CD4-positive, alpha-beta T cell (primary cell): ENCODE measurements at regions not wholly inside any gene's neighbourhood (a gene's known extent, or its start where the extent isn't known, plus 50 kb on each side); places are given as distances from the start of the nearest gene placed in this dataset.
"Not testable (repeated sequence)": the region's sequence is repeated elsewhere in the genome, so short reads cannot be mapped to it uniquely, and the experiment has no call there.

ENCODE experiments used
- ATAC-seq: fragments of 200-7000 bp; cut with Tn5 transposase; one replicate; pipeline ENCODE4 v1.10.0; 2022; ENCODE audit warnings: mild to moderate bottlenecking; ENCODE audit not compliant: poor library complexity
- CTCF ChIA-PET: fragments of 350-600 bp; sonication (Branson Sonifier 250); formaldehyde crosslinking; loops from one replicate; lab custom pipeline; 2021; ENCODE audit warnings: antibody characterized with exemption, inconsistent platforms; lab: Charles Lee
- POLR2A ChIA-PET: fragments of 350-600 bp; sonication (Branson Sonifier 250); formaldehyde crosslinking; loops from one replicate; lab custom pipeline; 2021; ENCODE audit warnings: antibody characterized with exemption, inconsistent platforms; lab: Charles Lee
- DNase-seq, 14 experiments: peaks; one replicate each; pipeline ENCODE4 v3.0.0-alpha.2; 2013 to 2020; ENCODE audit warnings: mixed read lengths in 2 of 14
- H3K27ac ChIP-seq, 2 donors: one replicate each; pipeline versions ENCODE4 v1.5.1 to v1.7.0; 2013; ENCODE audit warnings: low read length in 2 of 2, low read depth in 1 of 2, mild to moderate bottlenecking in 1 of 2
- H3K27me3 ChIP-seq, 2 experiments: 1 replicate in 1 of 2; 2 replicates in 1 of 2; pipeline versions ENCODE4 v1.6.1 to v1.7.0; 2013; ENCODE audit warnings: low read length in 2 of 2, control low read depth in 1 of 2, mild to moderate bottlenecking in 1 of 2, moderate library complexity in 1 of 2; ENCODE audit not compliant: insufficient read depth in 2 of 2, control insufficient read depth in 1 of 2
- H3K36me3 ChIP-seq: one replicate; pipeline ENCODE4 v1.6.1; 2013; ENCODE audit warnings: low read length, control low read depth; ENCODE audit not compliant: insufficient read depth
- H3K4me1 ChIP-seq: one replicate; pipeline ENCODE4 v1.6.1; 2013; ENCODE audit warnings: low read length, control low read depth; ENCODE audit not compliant: insufficient read depth
- H3K4me3 ChIP-seq: one replicate; pipeline ENCODE4 v1.5.1; 2013; ENCODE audit warnings: mild to moderate bottlenecking, low read length, moderate library complexity
- H3K9me3 ChIP-seq, 2 experiments: 1 replicate in 1 of 2; 2 replicates in 1 of 2; pipeline versions ENCODE4 v1.6.1 to v1.7.0; 2013; ENCODE audit warnings: low read length in 2 of 2, mild to moderate bottlenecking in 2 of 2, control low read depth in 1 of 2, moderate library complexity in 1 of 2; ENCODE audit not compliant: control insufficient read depth in 1 of 2, insufficient read depth in 1 of 2
- H3K27ac Mint-ChIP-seq: one replicate; pipeline ENCODE4 v1.8.0; 2020; ENCODE audit warnings: mixed read lengths
- H3K27me3 Mint-ChIP-seq: one replicate; pipeline ENCODE4 v1.8.0; 2021; ENCODE audit warnings: mixed read lengths
- H3K36me3 Mint-ChIP-seq: one replicate; pipeline ENCODE4 v1.8.0; 2021; ENCODE audit warnings: low read depth, mixed read lengths
- H3K4me1 Mint-ChIP-seq: one replicate; pipeline ENCODE4 v1.8.0; 2021; ENCODE audit warnings: low read depth, mixed read lengths
- H3K4me3 Mint-ChIP-seq: one replicate; pipeline ENCODE4 v1.8.0; 2020; ENCODE audit warnings: mild to moderate bottlenecking, mixed read lengths
- H3K9me3 Mint-ChIP-seq: one replicate; pipeline ENCODE4 v1.8.0; 2020; ENCODE audit warnings: mixed read lengths
- intact Hi-C, 2 experiments: fragments of 100-400 bp; cut with DNase I in 1 of 2; cut with micrococcal nuclease in 1 of 2; formaldehyde crosslinking; loops; one replicate each; pipeline versions ENCODE4 v1.15.1 to v1.9.0; 2023 to 2025; cut with DNase I, micrococcal nuclease
- TF ChIP-seq, protein P1 (sequence below): fragments of 200-600 bp; IDR thresholded peaks from one replicate; pipeline ENCODE4 v1.8.0; 2022; ENCODE audit warnings: antibody characterized with exemption, mild to moderate bottlenecking

DNA sequence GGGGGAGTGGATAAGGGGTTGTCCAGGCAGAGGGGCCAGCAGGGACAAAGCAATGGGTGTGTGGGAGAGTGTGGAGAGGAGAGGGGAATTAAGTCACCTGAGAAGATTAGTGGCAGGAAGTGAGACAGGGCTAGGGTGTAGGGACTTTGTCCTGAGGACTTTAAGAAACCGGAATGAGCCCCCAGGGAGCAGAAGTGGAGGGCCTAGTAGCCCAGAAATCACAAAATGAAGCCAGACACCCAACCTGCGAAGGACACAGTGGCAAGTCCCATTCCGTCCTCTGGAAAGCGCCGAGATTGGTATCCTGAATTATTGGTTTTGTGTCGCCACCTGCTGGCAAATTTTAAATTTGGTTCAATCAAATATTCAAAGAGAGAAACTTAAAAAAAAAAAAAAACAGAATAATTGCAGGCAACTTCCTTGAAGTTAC, 78.0 kb upstream of the SLC25A36 start:
- H3K4me3 Mint-ChIP-seq, result no peak overlapping the region
- ChIA-PET POLR2A (no interaction called here), CTCF (interaction anchor here (1.3 kb wide), 1 partner anchor 26 kb away, joined by 4 read pairs; no protein-coding TSS in a partner anchor)
- intact Hi-C loops, result loop anchor here in 1 of 2 experiments (2.0 to 10.0 kb wide), 2 partner anchors 1435 to 1749 kb away; no protein-coding TSS in a partner anchor
- H3K27me3 Mint-ChIP-seq, result peaks cover 3% of the 10 kb centered on the region
- no peaks in the 10 kb centered on the region for H3K36me3 Mint-ChIP-seq
- Histone ChIP-seq H3K36me3 (no peaks in the 10 kb centered on the region), H3K27ac (no peak overlapping the region), H3K4me1 (peaks cover 3% of the 10 kb centered on the region), H3K27me3 (no peaks in the 10 kb centered on the region), H3K4me3 (no peak overlapping the region), H3K9me3 (no peaks in the 10 kb centered on the region)
- H3K27ac Mint-ChIP-seq, result no peak overlapping the region
- H3K4me1 Mint-ChIP-seq, result no peaks in the 10 kb centered on the region
- ATAC-seq (no peak), DNase-seq (peak in 9 of 14 experiments; percentile 2 to 58 (median 7))
- TF ChIP-seq, protein P1, sequence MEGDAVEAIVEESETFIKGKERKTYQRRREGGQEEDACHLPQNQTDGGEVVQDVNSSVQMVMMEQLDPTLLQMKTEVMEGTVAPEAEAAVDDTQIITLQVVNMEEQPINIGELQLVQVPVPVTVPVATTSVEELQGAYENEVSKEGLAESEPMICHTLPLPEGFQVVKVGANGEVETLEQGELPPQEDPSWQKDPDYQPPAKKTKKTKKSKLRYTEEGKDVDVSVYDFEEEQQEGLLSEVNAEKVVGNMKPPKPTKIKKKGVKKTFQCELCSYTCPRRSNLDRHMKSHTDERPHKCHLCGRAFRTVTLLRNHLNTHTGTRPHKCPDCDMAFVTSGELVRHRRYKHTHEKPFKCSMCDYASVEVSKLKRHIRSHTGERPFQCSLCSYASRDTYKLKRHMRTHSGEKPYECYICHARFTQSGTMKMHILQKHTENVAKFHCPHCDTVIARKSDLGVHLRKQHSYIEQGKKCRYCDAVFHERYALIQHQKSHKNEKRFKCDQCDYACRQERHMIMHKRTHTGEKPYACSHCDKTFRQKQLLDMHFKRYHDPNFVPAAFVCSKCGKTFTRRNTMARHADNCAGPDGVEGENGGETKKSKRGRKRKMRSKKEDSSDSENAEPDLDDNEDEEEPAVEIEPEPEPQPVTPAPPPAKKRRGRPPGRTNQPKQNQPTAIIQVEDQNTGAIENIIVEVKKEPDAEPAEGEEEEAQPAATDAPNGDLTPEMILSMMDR, result peak; percentile 48
- H3K9me3 Mint-ChIP-seq, result no peaks in the 10 kb centered on the region

DNA sequence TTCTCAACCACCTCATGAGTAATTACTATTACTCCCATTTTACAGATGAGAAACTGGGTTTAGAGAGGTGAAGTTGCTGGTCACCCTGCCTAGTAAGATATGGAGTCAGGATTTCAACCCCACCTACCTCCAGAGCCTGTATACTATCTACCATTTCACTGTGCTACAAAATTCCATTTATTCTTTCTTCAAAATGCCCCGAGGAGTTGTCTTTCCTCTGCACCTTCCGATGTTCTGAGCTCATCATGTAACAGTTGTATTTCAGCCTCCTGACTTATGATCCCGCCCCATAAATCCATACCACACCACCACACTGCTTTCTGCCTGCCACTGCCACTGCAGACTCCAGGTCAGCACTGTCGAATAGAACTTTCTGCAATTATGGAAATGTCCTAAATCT, 71.3 kb upstream of the SLC25A36 start:
- Histone ChIP-seq H3K4me1 (no peaks in the 10 kb centered on the region), H3K9me3 (peaks cover 0 to 3% of the 10 kb centered on the region in 2 experiments), H3K27me3 (peaks cover 2 to 4% of the 10 kb centered on the region in 2 experiments), H3K4me3 (no peak overlapping the region), H3K36me3 (no peaks in the 10 kb centered on the region), H3K27ac (no peak overlapping the region)
- Mint-ChIP-seq H3K9me3 (no peaks in the 10 kb centered on the region), H3K36me3 (no peaks in the 10 kb centered on the region), H3K27me3 (peaks cover 23% of the 10 kb centered on the region), H3K4me3 (no peak overlapping the region), H3K27ac (no peak overlapping the region), H3K4me1 (no peaks in the 10 kb centered on the region)
- intact Hi-C loops, result no loop called here
- ATAC-seq, result no peak
- DNase-seq, result no peak
- ChIA-PET CTCF (no interaction called here), POLR2A (no interaction called here)
- TF ChIP-seq, protein P1, result no peak

DNA sequence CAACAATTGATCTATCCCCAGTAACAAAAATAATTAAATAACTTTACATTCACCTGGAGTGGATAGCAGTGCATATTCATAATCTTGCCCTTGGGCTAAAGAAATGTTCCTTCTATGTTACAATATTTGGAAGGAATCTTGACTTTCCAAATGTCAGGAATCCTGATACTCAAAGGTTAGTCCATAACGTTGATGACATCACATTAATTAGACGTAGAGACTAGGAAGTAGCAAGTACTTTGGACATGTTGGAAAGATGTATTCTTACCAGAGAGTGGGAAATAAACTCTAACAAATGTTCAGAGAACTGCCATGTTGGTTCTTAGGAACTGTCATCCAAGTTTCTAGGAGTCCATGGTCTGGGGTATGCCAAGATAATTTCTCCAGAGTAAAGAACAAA, 70.6 kb upstream of the SLC25A36 start:
- no peaks in the 10 kb centered on the region for H3K4me1 Mint-ChIP-seq
- peaks cover 28% of the 10 kb centered on the region for H3K27me3 Mint-ChIP-seq
- H3K4me3 Mint-ChIP-seq, result no peak overlapping the region
- H3K4me3 ChIP-seq, result no peak overlapping the region
- no peak overlapping the region for H3K27ac Mint-ChIP-seq
- no peaks in the 10 kb centered on the region for H3K36me3 Mint-ChIP-seq
- TF ChIP-seq, protein P1, result no peak
- intact Hi-C loops, result no loop called here
- no peak overlapping the region for H3K27ac ChIP-seq
- CTCF ChIA-PET, result no interaction called here
- H3K36me3 ChIP-seq, result no peaks in the 10 kb centered on the region
- H3K27me3 ChIP-seq, result peaks cover 2 to 4% of the 10 kb centered on the region in 2 experiments
- no peaks in the 10 kb centered on the region for H3K4me1 ChIP-seq
- DNase-seq (no peak), ATAC-seq (no peak)
- POLR2A ChIA-PET, result no interaction called here
- H3K9me3 Mint-ChIP-seq, result no peaks in the 10 kb centered on the region
- peaks cover 0 to 3% of the 10 kb centered on the region in 2 experiments for H3K9me3 ChIP-seq

DNA sequence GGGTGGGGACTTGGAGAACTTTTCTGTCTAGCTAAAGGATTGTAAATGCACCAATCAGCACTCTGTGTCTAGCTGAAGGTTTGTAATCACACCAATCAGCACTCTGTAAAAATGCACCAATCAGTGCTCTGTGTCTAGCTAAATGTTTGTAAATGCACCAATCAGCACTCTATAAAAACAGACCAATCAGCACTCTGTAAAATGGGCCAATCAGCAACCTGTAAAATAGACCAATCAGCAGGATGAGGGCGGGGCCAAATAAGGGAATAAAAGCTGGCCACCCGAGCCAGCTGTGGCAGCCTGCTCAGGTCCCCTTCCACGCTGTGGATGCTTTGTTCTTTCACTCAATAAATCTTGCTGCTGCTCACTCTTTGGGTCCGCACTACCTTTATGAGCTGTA, 69.5 kb upstream of the SLC25A36 start:
- H3K36me3 Mint-ChIP-seq, CTCF ChIA-PET, POLR2A ChIA-PET, intact Hi-C loops, H3K4me1 Mint-ChIP-seq, ATAC-seq, H3K9me3 Mint-ChIP-seq, H3K27me3 ChIP-seq, H3K9me3 ChIP-seq, H3K4me1 ChIP-seq, H3K36me3 ChIP-seq, H3K4me3 Mint-ChIP-seq, H3K27ac Mint-ChIP-seq, H3K27ac ChIP-seq, DNase-seq, H3K4me3 ChIP-seq: not testable (repeated sequence)
- peaks cover 36% of the 10 kb centered on the region for H3K27me3 Mint-ChIP-seq
